ENCODE measurements at regions not wholly inside any gene's neighbourhood (a gene's known extent, or its start where the extent isn't known, plus 50 kb on each side); places are given as distances from the start of the nearest gene placed in this dataset.

DNA sequence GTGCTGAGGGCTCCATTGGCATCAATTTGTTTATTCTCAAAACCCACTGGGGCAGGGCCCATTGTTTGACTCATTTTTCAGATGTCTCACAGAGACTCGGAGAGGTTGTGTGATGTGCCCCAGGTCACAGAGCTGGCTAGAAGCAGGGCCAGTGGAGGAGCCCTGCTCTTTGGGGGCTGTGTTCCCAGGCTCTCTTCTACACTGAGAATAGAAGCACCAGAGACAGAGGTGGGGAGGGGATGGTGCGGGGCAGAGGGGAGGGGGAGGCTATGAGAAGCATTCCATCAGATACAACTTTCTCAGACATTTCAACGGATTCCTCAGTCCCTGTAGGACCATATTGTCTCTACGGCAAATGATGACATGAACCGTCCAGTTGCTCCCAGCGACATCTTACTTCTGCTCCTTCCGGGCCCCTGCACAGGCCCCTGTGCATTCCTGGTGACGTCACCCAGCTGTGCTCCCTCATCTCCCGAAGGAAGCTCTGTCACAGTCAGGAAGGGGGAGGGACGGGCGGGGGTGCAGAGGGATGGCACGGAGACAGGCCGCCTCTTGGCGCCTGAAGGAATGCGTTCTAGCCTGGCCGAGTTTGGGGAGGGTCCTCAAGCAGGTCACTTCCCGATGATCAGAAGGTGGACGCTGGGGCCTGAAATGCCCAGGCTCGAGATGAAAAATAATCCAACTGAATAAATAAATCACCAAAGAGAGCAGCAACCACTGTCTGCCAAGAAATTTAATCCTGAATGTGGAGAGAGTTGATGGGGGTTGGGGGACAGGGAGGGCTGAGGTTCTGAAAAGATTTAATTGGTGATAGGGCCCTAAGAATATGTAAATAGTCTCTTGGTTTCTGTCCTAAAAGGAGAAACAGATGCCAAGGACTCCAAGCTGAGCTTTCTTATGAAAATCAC is 114.1 kb downstream of the NOG start:
- TF ChIP-seq, protein P1, sequence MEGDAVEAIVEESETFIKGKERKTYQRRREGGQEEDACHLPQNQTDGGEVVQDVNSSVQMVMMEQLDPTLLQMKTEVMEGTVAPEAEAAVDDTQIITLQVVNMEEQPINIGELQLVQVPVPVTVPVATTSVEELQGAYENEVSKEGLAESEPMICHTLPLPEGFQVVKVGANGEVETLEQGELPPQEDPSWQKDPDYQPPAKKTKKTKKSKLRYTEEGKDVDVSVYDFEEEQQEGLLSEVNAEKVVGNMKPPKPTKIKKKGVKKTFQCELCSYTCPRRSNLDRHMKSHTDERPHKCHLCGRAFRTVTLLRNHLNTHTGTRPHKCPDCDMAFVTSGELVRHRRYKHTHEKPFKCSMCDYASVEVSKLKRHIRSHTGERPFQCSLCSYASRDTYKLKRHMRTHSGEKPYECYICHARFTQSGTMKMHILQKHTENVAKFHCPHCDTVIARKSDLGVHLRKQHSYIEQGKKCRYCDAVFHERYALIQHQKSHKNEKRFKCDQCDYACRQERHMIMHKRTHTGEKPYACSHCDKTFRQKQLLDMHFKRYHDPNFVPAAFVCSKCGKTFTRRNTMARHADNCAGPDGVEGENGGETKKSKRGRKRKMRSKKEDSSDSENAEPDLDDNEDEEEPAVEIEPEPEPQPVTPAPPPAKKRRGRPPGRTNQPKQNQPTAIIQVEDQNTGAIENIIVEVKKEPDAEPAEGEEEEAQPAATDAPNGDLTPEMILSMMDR (IDR thresholded peaks at IDR 0.05; ENCODE audit: insufficient read depth, low read depth, low read length, missing control alignments): no peak
- no peak overlapping the region for H3K4me3 ChIP-seq (ENCODE audit: low read depth, low read length)
- DNase-seq (ENCODE audit: low read depth): no peak

DNA sequence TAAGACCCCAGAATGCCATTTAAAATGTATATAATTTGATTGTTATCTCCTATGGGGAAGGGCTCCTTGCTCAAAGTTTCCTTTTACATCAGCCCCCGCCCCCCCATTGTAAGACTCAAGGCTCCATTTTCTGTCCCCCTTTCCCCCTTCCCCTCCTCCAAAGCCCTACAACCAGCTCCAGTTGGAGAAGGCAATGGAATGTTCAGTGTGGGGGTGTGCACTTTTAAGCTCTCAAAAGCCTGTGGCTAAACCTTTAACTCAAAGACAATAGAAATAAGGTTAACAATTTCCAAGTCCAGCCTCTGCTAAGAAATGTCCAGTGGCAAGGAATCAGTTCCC is 114.7 kb downstream of the NOG start:
- no peak overlapping the region for H3K4me3 ChIP-seq (ENCODE audit: low read depth, low read length)
- TF ChIP-seq, protein P1 (IDR thresholded peaks at IDR 0.05; ENCODE audit: insufficient read depth, low read depth, low read length, missing control alignments): no peak
- no peak for DNase-seq (ENCODE audit: low read depth)

DNA sequence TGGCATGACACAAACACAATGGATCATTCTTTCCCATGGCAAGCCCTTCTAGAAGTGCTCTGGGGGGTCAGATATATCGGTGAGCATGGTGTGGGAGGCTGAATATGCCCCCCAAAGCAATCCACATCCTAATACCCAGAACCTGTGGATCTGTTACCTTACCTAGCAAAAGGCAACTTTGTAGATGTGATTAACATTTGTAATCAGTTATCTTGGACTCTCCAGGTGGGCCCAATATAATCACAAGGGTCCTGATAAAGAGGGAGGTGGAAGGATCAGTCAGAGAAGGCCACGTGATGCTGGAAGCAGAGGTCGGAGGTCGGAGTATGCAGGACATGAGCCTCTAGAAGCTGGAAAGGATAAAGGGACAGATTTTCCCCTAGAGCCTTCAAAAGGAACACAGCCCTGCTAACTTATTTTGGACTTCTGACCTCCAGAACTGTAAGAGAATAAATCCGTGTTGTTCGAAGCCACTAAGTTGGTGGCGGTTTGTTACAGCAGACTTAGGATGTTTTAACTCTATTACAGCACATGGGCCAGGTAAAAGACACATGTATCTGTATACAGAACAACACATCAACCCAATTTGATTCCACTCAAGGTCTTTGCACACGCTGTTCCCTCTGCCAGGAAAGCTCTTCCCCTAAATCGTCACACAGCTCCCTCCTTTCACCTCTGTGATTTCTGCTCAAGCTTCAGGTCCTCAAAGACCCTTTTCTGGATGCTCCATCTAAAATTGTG is 115.3 kb downstream of the NOG start:
- no peak for DNase-seq (ENCODE audit: low read depth)
- TF ChIP-seq, protein P1 (IDR thresholded peaks at IDR 0.05; ENCODE audit: insufficient read depth, low read depth, low read length, missing control alignments): no peak
- H3K4me3 ChIP-seq (ENCODE audit: low read depth, low read length): no peak overlapping the region

DNA sequence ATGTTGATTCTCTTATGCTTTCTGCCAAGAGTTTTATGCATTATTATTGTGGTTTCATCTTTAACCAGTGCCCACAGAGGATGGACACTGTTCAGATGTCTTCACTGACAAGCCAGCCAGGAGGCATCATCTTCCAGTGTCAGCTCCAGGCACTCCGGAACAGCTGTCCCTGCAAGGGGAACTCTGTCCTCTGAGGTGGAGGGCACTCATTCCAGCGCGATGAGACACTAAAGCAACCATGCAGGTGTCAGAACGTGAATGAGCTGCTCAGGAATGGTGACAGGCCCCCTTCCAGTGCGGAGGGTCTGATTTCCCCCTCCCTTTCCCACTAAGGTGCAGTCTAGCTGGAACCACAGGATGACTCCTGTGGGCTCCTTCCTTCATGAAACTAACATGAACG is 117.5 kb downstream of the NOG start:
- no peak for DNase-seq (ENCODE audit: low read depth)
- TF ChIP-seq, protein P1 (IDR thresholded peaks at IDR 0.05; ENCODE audit: insufficient read depth, low read depth, low read length, missing control alignments): no peak
- H3K4me3 ChIP-seq (ENCODE audit: low read depth, low read length): no peak overlapping the region

DNA sequence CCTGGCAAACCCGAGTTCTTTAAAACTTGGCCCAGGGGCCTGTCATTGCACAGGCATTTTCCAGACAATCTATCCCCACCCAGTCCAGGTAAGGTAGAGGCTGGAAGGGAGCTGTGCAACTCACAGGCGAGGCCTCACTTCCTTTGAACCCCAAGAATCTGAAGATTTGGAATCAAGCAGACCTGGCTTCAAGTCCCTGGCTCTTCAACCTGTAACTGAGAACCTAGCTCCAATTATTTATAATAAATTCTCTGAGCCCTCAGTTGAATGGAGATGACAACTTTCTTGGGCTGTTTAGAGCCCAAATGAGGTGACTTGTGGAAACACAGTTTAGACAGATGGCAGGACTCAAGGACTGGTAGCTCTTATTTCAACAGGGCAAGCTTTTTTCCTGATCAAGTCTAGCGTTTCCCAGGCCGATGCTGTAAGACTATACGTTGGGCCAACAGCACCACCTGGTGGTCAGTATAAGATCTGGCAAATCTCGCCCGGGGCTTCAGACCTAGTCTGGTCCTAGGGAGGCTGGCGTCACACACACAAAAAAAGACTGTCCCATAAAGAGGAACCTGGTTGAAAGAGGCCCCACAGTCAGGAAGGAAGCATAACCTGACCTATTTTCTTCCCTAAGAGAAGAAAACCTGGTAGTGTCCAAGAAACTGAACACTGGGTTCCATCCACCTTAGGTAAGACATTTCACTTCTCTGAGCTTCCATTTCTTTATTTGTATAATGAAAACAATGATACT is 117.9 kb downstream of the C17orf67 start:
- H3K4me3 ChIP-seq (ENCODE audit: low read depth, low read length): no peak overlapping the region
- TF ChIP-seq, protein P1 (IDR thresholded peaks at IDR 0.05; ENCODE audit: insufficient read depth, low read depth, low read length, missing control alignments): peak; percentile 79
- DNase-seq (ENCODE audit: low read depth): peak; percentile 79

DNA sequence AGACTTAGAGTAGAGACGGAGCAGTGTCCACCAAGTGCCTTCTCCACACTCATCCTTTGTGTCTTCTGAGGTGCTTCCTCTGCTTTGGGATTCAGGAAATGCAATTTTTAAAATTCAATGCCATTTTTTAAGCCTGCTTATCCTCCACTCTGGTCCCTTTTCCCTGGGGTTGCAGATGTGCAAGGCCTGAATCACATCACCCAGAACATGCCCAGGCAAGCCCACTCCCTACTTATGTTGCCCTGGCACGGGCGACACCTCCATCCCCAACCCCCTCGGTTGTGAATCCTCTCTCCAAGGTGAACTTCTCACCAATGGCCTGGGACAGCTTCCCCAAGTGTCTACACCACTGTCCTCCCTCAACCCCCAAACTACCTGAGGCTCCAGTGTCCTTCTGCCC is 116.2 kb downstream of the C17orf67 start:
- no peak overlapping the region for H3K4me3 ChIP-seq (ENCODE audit: low read depth, low read length)
- TF ChIP-seq, protein P1 (IDR thresholded peaks at IDR 0.05; ENCODE audit: insufficient read depth, low read depth, low read length, missing control alignments): no peak
- DNase-seq (ENCODE audit: low read depth): no peak
